MM.1S (cell line): ENCODE measurements at regions not wholly inside any gene's neighbourhood (a gene's known extent, or its start where the extent isn't known, plus 50 kb on each side); places are given as distances from the start of the nearest gene placed in this dataset.

ENCODE experiments used
- DNase-seq: peaks from one replicate; pipeline ENCODE4 v3.0.0-alpha.2; 2015
- H2AFZ ChIP-seq: fragments of 300-600 bp; sonication (generic); 2 replicates; pipeline ENCODE4 v1.6.0; 2016; ENCODE audit warnings: antibody characterized with exemption, low read length
- H3F3A ChIP-seq: fragments of 300-600 bp; sonication (generic); 2 replicates; pipeline ENCODE4 v1.6.1; 2016; ENCODE audit warnings: mild to moderate bottlenecking, antibody characterized with exemption, low read length, moderate library complexity, mixed read lengths; ENCODE audit not compliant: insufficient read depth
- H3K27ac ChIP-seq: fragments of 300-600 bp; sonication (generic); 2 replicates; pipeline ENCODE4 v1.5.1; 2016; ENCODE audit warnings: mild to moderate bottlenecking, low read length
- H3K27me3 ChIP-seq: fragments of 300-600 bp; sonication (generic); replicated peaks from 2 replicates; pipeline ENCODE4 v1.6.0; 2016; ENCODE audit warnings: low read length; ENCODE audit not compliant: insufficient read depth
- H3K36me3 ChIP-seq: fragments of 300-600 bp; sonication (generic); replicated peaks from 2 replicates; pipeline ENCODE4 v1.6.1; 2016; ENCODE audit warnings: mild to moderate bottlenecking, low read length, mixed read lengths; ENCODE audit not compliant: insufficient read depth
- H3K4me1 ChIP-seq: fragments of 300-600 bp; sonication (generic); 2 replicates; pipeline ENCODE4 v1.6.1; 2016; ENCODE audit warnings: low read length, mixed read lengths
- H3K4me2 ChIP-seq: fragments of 300-600 bp; sonication (generic); 2 replicates; pipeline ENCODE4 v1.6.0; 2016; ENCODE audit warnings: low read depth, low read length
- H3K4me3 ChIP-seq: fragments of 300-600 bp; sonication (generic); 2 replicates; pipeline ENCODE4 v1.5.1; 2016; ENCODE audit warnings: low read length, mixed read lengths
- H3K79me2 ChIP-seq: fragments of 300-600 bp; sonication (generic); 2 replicates; pipeline ENCODE4 v1.6.1; 2016; ENCODE audit warnings: mixed run types, low read length, mixed read lengths
- H3K9ac ChIP-seq: fragments of 300-600 bp; sonication (generic); 2 replicates; pipeline ENCODE4 v1.6.1; 2016; ENCODE audit warnings: low read length, mixed read lengths
- H3K9me2 ChIP-seq: fragments of 300-600 bp; sonication (generic); replicated peaks from 2 replicates; pipeline ENCODE4 v1.6.1; 2016; ENCODE audit warnings: mild to moderate bottlenecking, low read length, mixed read lengths; ENCODE audit not compliant: insufficient read depth
- H3K9me3 ChIP-seq: fragments of 300-600 bp; sonication (generic); replicated peaks from 2 replicates; pipeline ENCODE4 v1.6.1; 2016; ENCODE audit warnings: mild to moderate bottlenecking, low read length, mixed read lengths; ENCODE audit not compliant: insufficient read depth
- H4K20me1 ChIP-seq: fragments of 300-600 bp; sonication (generic); 2 replicates; pipeline ENCODE4 v1.6.1; 2016; ENCODE audit warnings: mild to moderate bottlenecking, low read length, moderate library complexity, mixed read lengths; ENCODE audit not compliant: insufficient read depth
- CTCF ChIP-seq: fragments of 300-600 bp; sonication (generic); IDR thresholded peaks from 2 replicates; pipeline ENCODE4 v1.5.1; 2016; ENCODE audit warnings: antibody characterized with exemption, low read length, mixed read lengths
- EZH2 ChIP-seq: fragments of 300-600 bp; sonication (generic); optimal IDR thresholded peaks from 2 replicates; pipeline ENCODE3; 2017; ENCODE audit warnings: low read depth, mild to moderate bottlenecking, antibody characterized with exemption, low read length, mixed read lengths
- EZH2phosphoT487 ChIP-seq: fragments of 300-600 bp; sonication (generic); IDR thresholded peaks from 2 replicates; pipeline ENCODE4 v1.6.1; 2018; ENCODE audit warnings: antibody characterized with exemption, low read length

- Histone ChIP-seq H3K9me3 (no peaks in the 10 kb centered on the region), H3K79me2 (no peaks in the 10 kb centered on the region), H3K27ac (no peak overlapping the region), H3K36me3 (no peaks in the 10 kb centered on the region), H3F3A (no peaks in the 10 kb centered on the region), H4K20me1 (no peaks in the 10 kb centered on the region), H2AFZ (no peak overlapping the region), H3K4me3 (no peak overlapping the region), H3K4me2 (no peak overlapping the region), H3K27me3 (no peaks in the 10 kb centered on the region; the same call in 1 of the 2 replicates), H3K9me2 (no peaks in the 10 kb centered on the region), H3K4me1 (no peaks in the 10 kb centered on the region), H3K9ac (no peak overlapping the region)
- no peak for DNase-seq
- no peak for TF ChIP-seq EZH2
- TF ChIP-seq EZH2phosphoT487, result no peak
- TF ChIP-seq CTCF, result no peak
Measured at GRCh38 chr10:128498378-128498730, 372.1 kb upstream of the MKI67 start.

GRCh38 chr10:128498746-128499145 lies 372.5 kb upstream of the MKI67 start:
- H3K4me3 ChIP-seq, result no peak overlapping the region
- H3K9ac ChIP-seq, result no peak overlapping the region
- DNase-seq, result no peak
- no peak overlapping the region for H3K4me2 ChIP-seq
- no peaks in the 10 kb centered on the region for H4K20me1 ChIP-seq
- no peaks in the 10 kb centered on the region for H3K4me1 ChIP-seq
- H3K36me3 ChIP-seq, result no peaks in the 10 kb centered on the region
- no peaks in the 10 kb centered on the region for H3K9me3 ChIP-seq
- H3K27ac ChIP-seq, result no peak overlapping the region
- TF ChIP-seq CTCF (no peak), EZH2 (no peak), EZH2phosphoT487 (no peak)
- no peaks in the 10 kb centered on the region for H3K79me2 ChIP-seq
- no peaks in the 10 kb centered on the region; the same call in 1 of the 2 replicates for H3K27me3 ChIP-seq
- H3K9me2 ChIP-seq, result no peaks in the 10 kb centered on the region
- H3F3A ChIP-seq, result no peaks in the 10 kb centered on the region
- no peak overlapping the region for H2AFZ ChIP-seq

GRCh38 chr10:128499486-128499885 lies 373.3 kb upstream of the MKI67 start:
- no peak overlapping the region for H3K4me2 ChIP-seq
- H3K4me3 ChIP-seq, result no peak overlapping the region
- H2AFZ ChIP-seq, result no peak overlapping the region

More at GRCh38 chr10:128499486-128499885, 373.3 kb upstream of the MKI67 start:
- Histone ChIP-seq H4K20me1 (no peaks in the 10 kb centered on the region), H3K79me2 (no peaks in the 10 kb centered on the region), H3F3A (no peaks in the 10 kb centered on the region), H3K4me1 (no peaks in the 10 kb centered on the region), H3K9me3 (no peaks in the 10 kb centered on the region), H3K27me3 (no peaks in the 10 kb centered on the region; the same call in 1 of the 2 replicates), H3K27ac (no peak overlapping the region), H3K36me3 (no peaks in the 10 kb centered on the region), H3K9ac (no peak overlapping the region), H3K9me2 (no peaks in the 10 kb centered on the region)
- TF ChIP-seq CTCF (no peak), EZH2 (no peak), EZH2phosphoT487 (no peak)
- no peak for DNase-seq
